MM.1S (cell line): ENCODE measurements at regions not wholly inside any gene's neighbourhood (a gene's known extent, or its start where the extent isn't known, plus 50 kb on each side); places are given as distances from the start of the nearest gene placed in this dataset.
"Not testable (repeated sequence)": the region's sequence is repeated elsewhere in the genome, so short reads cannot be mapped to it uniquely, and the experiment has no call there.

ENCODE experiments used
- DNase-seq: peaks from one replicate; pipeline ENCODE4 v3.0.0-alpha.2; 2015
- H2AFZ ChIP-seq: fragments of 300-600 bp; sonication (generic); 2 replicates; pipeline ENCODE4 v1.6.0; 2016; ENCODE audit warnings: antibody characterized with exemption, low read length
- H3F3A ChIP-seq: fragments of 300-600 bp; sonication (generic); 2 replicates; pipeline ENCODE4 v1.6.1; 2016; ENCODE audit warnings: mild to moderate bottlenecking, antibody characterized with exemption, low read length, moderate library complexity, mixed read lengths; ENCODE audit not compliant: insufficient read depth
- H3K27ac ChIP-seq: fragments of 300-600 bp; sonication (generic); 2 replicates; pipeline ENCODE4 v1.5.1; 2016; ENCODE audit warnings: mild to moderate bottlenecking, low read length
- H3K27me3 ChIP-seq: fragments of 300-600 bp; sonication (generic); replicated peaks from 2 replicates; pipeline ENCODE4 v1.6.0; 2016; ENCODE audit warnings: low read length; ENCODE audit not compliant: insufficient read depth
- H3K36me3 ChIP-seq: fragments of 300-600 bp; sonication (generic); replicated peaks from 2 replicates; pipeline ENCODE4 v1.6.1; 2016; ENCODE audit warnings: mild to moderate bottlenecking, low read length, mixed read lengths; ENCODE audit not compliant: insufficient read depth
- H3K4me1 ChIP-seq: fragments of 300-600 bp; sonication (generic); 2 replicates; pipeline ENCODE4 v1.6.1; 2016; ENCODE audit warnings: low read length, mixed read lengths
- H3K4me2 ChIP-seq: fragments of 300-600 bp; sonication (generic); 2 replicates; pipeline ENCODE4 v1.6.0; 2016; ENCODE audit warnings: low read depth, low read length
- H3K4me3 ChIP-seq: fragments of 300-600 bp; sonication (generic); 2 replicates; pipeline ENCODE4 v1.5.1; 2016; ENCODE audit warnings: low read length, mixed read lengths
- H3K79me2 ChIP-seq: fragments of 300-600 bp; sonication (generic); 2 replicates; pipeline ENCODE4 v1.6.1; 2016; ENCODE audit warnings: mixed run types, low read length, mixed read lengths
- H3K9ac ChIP-seq: fragments of 300-600 bp; sonication (generic); 2 replicates; pipeline ENCODE4 v1.6.1; 2016; ENCODE audit warnings: low read length, mixed read lengths
- H3K9me2 ChIP-seq: fragments of 300-600 bp; sonication (generic); replicated peaks from 2 replicates; pipeline ENCODE4 v1.6.1; 2016; ENCODE audit warnings: mild to moderate bottlenecking, low read length, mixed read lengths; ENCODE audit not compliant: insufficient read depth
- H3K9me3 ChIP-seq: fragments of 300-600 bp; sonication (generic); replicated peaks from 2 replicates; pipeline ENCODE4 v1.6.1; 2016; ENCODE audit warnings: mild to moderate bottlenecking, low read length, mixed read lengths; ENCODE audit not compliant: insufficient read depth
- H4K20me1 ChIP-seq: fragments of 300-600 bp; sonication (generic); 2 replicates; pipeline ENCODE4 v1.6.1; 2016; ENCODE audit warnings: mild to moderate bottlenecking, low read length, moderate library complexity, mixed read lengths; ENCODE audit not compliant: insufficient read depth
- CTCF ChIP-seq: fragments of 300-600 bp; sonication (generic); IDR thresholded peaks from 2 replicates; pipeline ENCODE4 v1.5.1; 2016; ENCODE audit warnings: antibody characterized with exemption, low read length, mixed read lengths
- EZH2 ChIP-seq: fragments of 300-600 bp; sonication (generic); optimal IDR thresholded peaks from 2 replicates; pipeline ENCODE3; 2017; ENCODE audit warnings: low read depth, mild to moderate bottlenecking, antibody characterized with exemption, low read length, mixed read lengths
- EZH2phosphoT487 ChIP-seq: fragments of 300-600 bp; sonication (generic); IDR thresholded peaks from 2 replicates; pipeline ENCODE4 v1.6.1; 2018; ENCODE audit warnings: antibody characterized with exemption, low read length

GRCh38 chr22:22118987-22119386 lies 125.6 kb upstream of the VPREB1 start:
- Histone ChIP-seq H3K4me3 (no peak overlapping the region), H2AFZ (no peak overlapping the region), H4K20me1 (no peaks in the 10 kb centered on the region), H3K27ac (no peak overlapping the region), H3K4me2 (no peak overlapping the region), H3K27me3 (no peaks in the 10 kb centered on the region; the same call in 1 of the 2 replicates), H3K79me2 (no peaks in the 10 kb centered on the region), H3K9me2 (no peaks in the 10 kb centered on the region), H3K9me3 (no peaks in the 10 kb centered on the region), H3K4me1 (no peaks in the 10 kb centered on the region), H3K36me3 (no peaks in the 10 kb centered on the region), H3K9ac (no peak overlapping the region), H3F3A (no peaks in the 10 kb centered on the region)
- TF ChIP-seq EZH2phosphoT487 = no peak
- no peak for TF ChIP-seq CTCF
- no peak for TF ChIP-seq EZH2
- DNase-seq = no peak

- not testable (repeated sequence) for H3K79me2 ChIP-seq, H3K4me1 ChIP-seq, H3K9me3 ChIP-seq, H3K9me2 ChIP-seq, H3K4me3 ChIP-seq, H4K20me1 ChIP-seq, H2AFZ ChIP-seq, DNase-seq, H3K4me2 ChIP-seq, H3K27ac ChIP-seq, H3K36me3 ChIP-seq, H3F3A ChIP-seq, H3K9ac ChIP-seq, H3K27me3 ChIP-seq
Observed at GRCh38 chr22:22117864-22118544, 126.6 kb upstream of the VPREB1 start.

GRCh38 chr22:22116997-22117770 lies 127.4 kb upstream of the VPREB1 start:
- not testable (repeated sequence) for H3K9ac ChIP-seq, H3K4me1 ChIP-seq, H3K27me3 ChIP-seq, H4K20me1 ChIP-seq, H3K36me3 ChIP-seq, H3K79me2 ChIP-seq, H3K9me2 ChIP-seq, H2AFZ ChIP-seq, H3F3A ChIP-seq, H3K9me3 ChIP-seq, H3K4me3 ChIP-seq, H3K27ac ChIP-seq, H3K4me2 ChIP-seq, DNase-seq

- Histone ChIP-seq H3K4me1 (peaks cover 12% of the 10 kb centered on the region), H3K9me2 (no peaks in the 10 kb centered on the region), H2AFZ (no peak overlapping the region), H3K9me3 (no peaks in the 10 kb centered on the region), H3K27me3 (no peaks in the 10 kb centered on the region; the same call in 1 of the 2 replicates), H3F3A (no peaks in the 10 kb centered on the region), H4K20me1 (no peaks in the 10 kb centered on the region), H3K4me2 (no peak overlapping the region), H3K36me3 (no peaks in the 10 kb centered on the region), H3K9ac (no peak overlapping the region), H3K27ac (no peak overlapping the region), H3K4me3 (no peak overlapping the region), H3K79me2 (no peaks in the 10 kb centered on the region)
- no peak for DNase-seq
- TF ChIP-seq CTCF (no peak), EZH2phosphoT487 (no peak), EZH2 (no peak)
Observed at GRCh38 chr22:22113701-22114100, 130.9 kb upstream of the VPREB1 start.
